H9 (cell line): ENCODE measurements at regions not wholly inside any gene's neighbourhood (a gene's known extent, or its start where the extent isn't known, plus 50 kb on each side); places are given as distances from the start of the nearest gene placed in this dataset.

ENCODE experiments used
- DNase-seq: peaks from one replicate; pipeline ENCODE4 v3.0.0-alpha.2; 2017
- H2AFZ ChIP-seq: one replicate; pipeline ENCODE4 v1.6.1; 2013; ENCODE audit warnings: mild to moderate bottlenecking, low read length, control low read depth, moderate library complexity
- H2AK5ac ChIP-seq: 2 replicates; pipeline ENCODE4 v1.6.1; 2013; ENCODE audit warnings: low read length, control low read depth, mixed read lengths; ENCODE audit not compliant: insufficient read length
- H2BK120ac ChIP-seq: one replicate; pipeline ENCODE4 v1.6.1; 2013; ENCODE audit warnings: low read depth, mild to moderate bottlenecking, low read length, control low read depth, inconsistent platforms; ENCODE audit not compliant: poor library complexity, severe bottlenecking
- H2BK12ac ChIP-seq: 2 replicates; pipeline ENCODE4 v1.6.1; 2013; ENCODE audit warnings: low read length, control low read depth, mixed read lengths, low read depth; ENCODE audit not compliant: insufficient read length
- H2BK15ac ChIP-seq: 2 replicates; pipeline ENCODE4 v1.6.1; 2013; ENCODE audit warnings: low read depth, low read length, control low read depth
- H2BK20ac ChIP-seq: one replicate; pipeline ENCODE4 v1.6.1; 2013; ENCODE audit warnings: low read depth, mild to moderate bottlenecking, low read length, control low read depth, inconsistent platforms; ENCODE audit not compliant: poor library complexity, severe bottlenecking
- H2BK5ac ChIP-seq: 2 replicates; pipeline ENCODE4 v1.6.1; 2013; ENCODE audit warnings: low read length, control low read depth, mixed read lengths; ENCODE audit not compliant: insufficient read length
- H3K14ac ChIP-seq: 2 replicates; pipeline ENCODE4 v1.6.1; 2013; ENCODE audit warnings: low read length, control low read depth; ENCODE audit not compliant: insufficient read depth
- H3K18ac ChIP-seq: 2 replicates; pipeline ENCODE4 v1.6.1; 2013; ENCODE audit warnings: low read depth, mild to moderate bottlenecking, mixed read lengths, low read length, control low read depth; ENCODE audit not compliant: insufficient read length
- H3K23ac ChIP-seq: 2 replicates; pipeline ENCODE4 v1.6.1; 2013; ENCODE audit warnings: low read length, control low read depth, mixed read lengths, low read depth; ENCODE audit not compliant: insufficient read length
- H3K23me2 ChIP-seq: 2 replicates; pipeline ENCODE4 v1.6.1; 2013; ENCODE audit warnings: low read depth, mild to moderate bottlenecking, mixed read lengths, low read length, control low read depth; ENCODE audit not compliant: insufficient read length, poor library complexity, severe bottlenecking
- H3K27ac ChIP-seq: 2 replicates; pipeline ENCODE4 v1.5.1; 2013; ENCODE audit warnings: low read length, control low read depth, mixed read lengths, low read depth; ENCODE audit not compliant: insufficient read length
- H3K27me3 ChIP-seq: 2 replicates; pipeline ENCODE4 v1.6.1; 2013; ENCODE audit warnings: low read length, control low read depth, inconsistent platforms; ENCODE audit not compliant: insufficient read depth
- H3K4ac ChIP-seq: 2 replicates; pipeline ENCODE4 v1.6.1; 2013; ENCODE audit warnings: low read depth, mild to moderate bottlenecking, control low read depth, inconsistent platforms, low read length, moderate library complexity
- H3K4me1 ChIP-seq: 2 replicates; pipeline ENCODE4 v1.6.1; 2013; ENCODE audit warnings: low read length, control low read depth, inconsistent platforms; ENCODE audit not compliant: insufficient read depth
- H3K4me2 ChIP-seq: 2 replicates; pipeline ENCODE4 v1.6.1; 2013; ENCODE audit warnings: low read length, control low read depth, mixed read lengths; ENCODE audit not compliant: insufficient read length, insufficient read depth
- H3K56ac ChIP-seq: 2 replicates; pipeline ENCODE4 v1.6.1; 2013; ENCODE audit warnings: low read depth, mild to moderate bottlenecking, mixed read lengths, low read length, control low read depth; ENCODE audit not compliant: insufficient read length
- H3K79me1 ChIP-seq: 2 replicates; pipeline ENCODE4 v1.6.1; 2013; ENCODE audit warnings: low read depth, mild to moderate bottlenecking, moderate library complexity, low read length, control low read depth, inconsistent platforms; ENCODE audit not compliant: insufficient read depth, poor library complexity, severe bottlenecking
- H3K79me2 ChIP-seq: 2 replicates; pipeline ENCODE4 v1.6.1; 2013; ENCODE audit warnings: low read length, control low read depth, inconsistent platforms; ENCODE audit not compliant: insufficient read depth
- H3K9ac ChIP-seq: 2 replicates; pipeline ENCODE4 v1.6.1; 2013; ENCODE audit warnings: low read length, control low read depth, mixed read lengths; ENCODE audit not compliant: insufficient read length; ENCODE audit errors: extremely low read depth
- H3K9me3 ChIP-seq: one replicate; pipeline ENCODE4 v1.6.1; 2013; ENCODE audit warnings: low read depth, low read length, inconsistent platforms; ENCODE audit not compliant: control insufficient read depth
- H3T11ph ChIP-seq: one replicate; pipeline ENCODE4 v1.6.1; 2013; ENCODE audit warnings: mild to moderate bottlenecking, low read length, control low read depth, inconsistent platforms
- H4K20me1 ChIP-seq: one replicate; pipeline ENCODE4 v1.6.1; 2013; ENCODE audit not compliant: control insufficient read depth, insufficient read length, insufficient read depth
- H4K5ac ChIP-seq: 2 replicates; pipeline ENCODE4 v1.6.1; 2013; ENCODE audit warnings: low read depth, mild to moderate bottlenecking, mixed read lengths, low read length, control low read depth; ENCODE audit not compliant: insufficient read length
- H4K8ac ChIP-seq: replicated peaks from 2 replicates; pipeline ENCODE4 v1.6.1; 2013; ENCODE audit warnings: low read length, control low read depth, mixed read lengths, low read depth; ENCODE audit not compliant: insufficient read length
- H4K91ac ChIP-seq: 2 replicates; pipeline ENCODE4 v1.6.1; 2013; ENCODE audit warnings: low read depth, mild to moderate bottlenecking, moderate library complexity, mixed read lengths, low read length, control low read depth; ENCODE audit not compliant: insufficient read length
- H3K27ac Mint-ChIP-seq, 3 experiments: 2 replicates in 2 of 3; 3 replicates in 1 of 3; pipeline ENCODE4 v1.8.0; 2020 to 2021; ENCODE audit warnings: mixed read lengths in 3 of 3, mild to moderate bottlenecking in 1 of 3, moderate library complexity in 1 of 3
- H3K27me3 Mint-ChIP-seq: 2 replicates; pipeline ENCODE4 v1.8.0; 2021; ENCODE audit warnings: low read depth, mild to moderate bottlenecking, moderate library complexity, mixed read lengths
- H3K36me3 Mint-ChIP-seq, 3 experiments: 2 replicates in 2 of 3; 3 replicates in 1 of 3; pipeline ENCODE4 v1.8.0; 2020 to 2021; ENCODE audit warnings: low read depth in 3 of 3, mixed read lengths in 3 of 3; ENCODE audit not compliant: insufficient read depth in 1 of 3
- H3K4me1 Mint-ChIP-seq, 2 experiments: 2 replicates each; pipeline ENCODE4 v1.8.0; 2020; ENCODE audit warnings: mixed read lengths in 2 of 2
- H3K4me3 Mint-ChIP-seq, 2 experiments: 2 replicates in 1 of 2; 3 replicates in 1 of 2; pipeline ENCODE4 v1.8.0; 2020 to 2021; ENCODE audit warnings: mild to moderate bottlenecking in 2 of 2, mixed read lengths in 2 of 2, moderate library complexity in 1 of 2
- H3K9me3 Mint-ChIP-seq, 2 experiments: 2 replicates in 1 of 2; 3 replicates in 1 of 2; pipeline ENCODE4 v1.8.0; 2020; ENCODE audit warnings: mild to moderate bottlenecking in 2 of 2, mixed read lengths in 2 of 2, moderate library complexity in 1 of 2
- CTCF ChIP-seq: fragments of 200-600 bp; sonication (generic); conservative IDR thresholded peaks from 3 replicates; pipeline ENCODE4 v1.8.0; 2021; ENCODE audit warnings: antibody characterized with exemption, mild to moderate bottlenecking
- WGBS: extraction: QIAGEN DNeasy Blood & Tissue Kit; methylation state at CpG from one replicate; pipeline ENCODE4 v1.1.7; 2013; ENCODE audit warnings: missing lambda C conversion rate, low lambda C conversion rate, mixed read lengths; ENCODE audit not compliant: insufficient read length; ENCODE audit errors: extremely low coverage; 5-methylcytosine and 5-hydroxymethylcytosine counted together

DNA sequence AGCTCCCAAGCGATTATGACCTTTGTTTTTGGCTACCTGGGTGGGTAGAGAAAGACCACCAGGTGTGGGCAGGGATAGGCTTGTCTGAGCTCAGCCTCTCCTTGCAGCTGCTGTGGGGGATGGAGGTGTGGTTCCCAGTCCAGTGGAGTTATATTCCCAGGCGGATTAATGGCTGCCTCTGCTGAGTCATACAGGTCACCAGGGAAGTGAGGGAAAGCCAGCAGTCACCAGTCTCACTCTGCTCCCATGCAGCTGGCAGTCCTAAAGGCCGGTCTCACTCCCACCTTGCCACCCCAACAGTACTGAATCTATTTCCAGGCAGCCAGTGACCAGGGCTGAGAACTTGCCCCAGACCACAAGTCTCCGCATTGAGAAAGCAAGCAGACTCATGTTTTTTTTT is 399.2 kb downstream of the VRK1 start:
- WGBS: no CpG with 5 or more reads among the region's 4 CpGs
- Mint-ChIP-seq H3K4me1 (no peaks in the 10 kb centered on the region), H3K27ac (no peak overlapping the region), H3K4me3 (no peak overlapping the region), H3K9me3 (peaks cover 0 to 5% of the 10 kb centered on the region in 2 experiments; a peak in 1 of 5 replicates), H3K36me3 (0 out of 7 replicates have a peak, but pooled peaks cover 0 to 4% (median 0%) of the 10 kb centered on the region in 3 experiments), H3K27me3 (no peaks in the 10 kb centered on the region; the same call in 1 of the 2 replicates)
- no peak overlapping the region for H3K27ac ChIP-seq
- no peaks in the 10 kb centered on the region for H3K9me3 ChIP-seq
- no peaks in the 10 kb centered on the region for H4K20me1 ChIP-seq
- H2AFZ ChIP-seq: no peak overlapping the region
- H2AK5ac ChIP-seq: no peak overlapping the region
- no peak overlapping the region for H2BK20ac ChIP-seq
- no peaks in the 10 kb centered on the region for H3K79me2 ChIP-seq
- no peak for DNase-seq
- H3K9ac ChIP-seq: no peak overlapping the region
- no peak overlapping the region for H3K14ac ChIP-seq
- H4K91ac ChIP-seq: no peak overlapping the region
- H3T11ph ChIP-seq: no peak overlapping the region
- no peak overlapping the region for H2BK12ac ChIP-seq
- no peak overlapping the region for H4K5ac ChIP-seq
- no peaks in the 10 kb centered on the region for H3K23me2 ChIP-seq
- H3K4ac ChIP-seq: no peak overlapping the region
- no peak for TF ChIP-seq CTCF
- H3K27me3 ChIP-seq: no peaks in the 10 kb centered on the region
- H3K23ac ChIP-seq: no peak overlapping the region
- H2BK15ac ChIP-seq: no peak overlapping the region
- no peak overlapping the region for H2BK5ac ChIP-seq
- H3K56ac ChIP-seq: no peak overlapping the region
- H2BK120ac ChIP-seq: no peak overlapping the region
- H3K18ac ChIP-seq: no peak overlapping the region
- no peak overlapping the region for H3K4me2 ChIP-seq
- no peak overlapping the region for H4K8ac ChIP-seq
- no peaks in the 10 kb centered on the region for H3K79me1 ChIP-seq
- no peaks in the 10 kb centered on the region for H3K4me1 ChIP-seq
